ENCODE measurements at regions not wholly inside any gene's neighbourhood (a gene's known extent, or its start where the extent isn't known, plus 50 kb on each side); places are given as distances from the start of the nearest gene placed in this dataset.

- 61 to 87% (median 70%) methylated on average over 1 of the region's 1 CpG for WGBS, 5 donors
- Histone ChIP-seq H3K4me3 (no peak overlapping the region), H3K27ac (no peak overlapping the region), H3K27me3 (replicated peaks in 1 of 7) (peaks cover 0 to 5% (median 0%) of the 10 kb centered on the region in 7 donors), H3K9me3 (no peaks in the 10 kb centered on the region), H3K4me1 (no peaks in the 10 kb centered on the region), H3K36me3 (no peaks in the 10 kb centered on the region)
- TF ChIP-seq CTCF (IDR thresholded peaks at IDR 0.05 in 8 of 11, conservative IDR thresholded peaks at IDR 0.05 in 3 of 11) = no peak
- no peak for TF ChIP-seq POLR2A (IDR thresholded peaks at IDR 0.05)
- TF ChIP-seq POLR2AphosphoS5 (IDR thresholded peaks at IDR 0.05) = no peak
- no peak for DNase-seq
- intact Hi-C loops (cut with DNase I; ENCODE audit: low total_unique reads) = no loop called here
These were observed 156.2 kb downstream of the EDN1 start for GRCh38 chr6:12446394-12446793.

GRCh38 chr6:12449447-12449846 lies 159.3 kb downstream of the EDN1 start:
- H3K4me1 ChIP-seq = no peaks in the 10 kb centered on the region
- H3K27me3 ChIP-seq (replicated peaks in 1 of 7) = peaks cover 0 to 5% (median 0%) of the 10 kb centered on the region in 7 donors
- DNase-seq = no peak
- TF ChIP-seq CTCF (IDR thresholded peaks at IDR 0.05 in 8 of 11, conservative IDR thresholded peaks at IDR 0.05 in 3 of 11) = no peak
- no peak for TF ChIP-seq POLR2A (IDR thresholded peaks at IDR 0.05)
- TF ChIP-seq POLR2AphosphoS5 (IDR thresholded peaks at IDR 0.05) = no peak
- H3K4me3 ChIP-seq = no peak overlapping the region
- H3K36me3 ChIP-seq = no peaks in the 10 kb centered on the region
- H3K27ac ChIP-seq = no peak overlapping the region
- H3K9me3 ChIP-seq = peaks cover 0 to 22% (median 17%) of the 10 kb centered on the region in 8 donors
- 77 to 90% (median 82%) methylated on average over 4 of the region's 4 CpGs for WGBS, 5 donors
- intact Hi-C loops (cut with DNase I; ENCODE audit: low total_unique reads) = no loop called here

- DNase-seq = no peak
- intact Hi-C loops (cut with DNase I; ENCODE audit: low total_unique reads) = no loop called here
- Histone ChIP-seq H3K9me3 (peaks cover 0 to 30% (median 21%) of the 10 kb centered on the region in 8 donors), H3K36me3 (no peaks in the 10 kb centered on the region), H3K4me3 (no peak overlapping the region), H3K4me1 (no peaks in the 10 kb centered on the region), H3K27me3 (replicated peaks in 1 of 7) (no peaks in the 10 kb centered on the region), H3K27ac (no peak overlapping the region)
- 65 to 97% (median 79%) methylated on average over 1 of the region's 1 CpG for WGBS, 5 donors
- TF ChIP-seq POLR2AphosphoS5 (IDR thresholded peaks at IDR 0.05) (no peak), CTCF (IDR thresholded peaks at IDR 0.05 in 8 of 11, conservative IDR thresholded peaks at IDR 0.05 in 3 of 11) (no peak), POLR2A (IDR thresholded peaks at IDR 0.05) (no peak)
These were observed 160.3 kb downstream of the EDN1 start for GRCh38 chr6:12450467-12450866.

- H3K9me3 ChIP-seq = peaks cover 0 to 33% (median 21%) of the 10 kb centered on the region in 8 donors
- no peaks in the 10 kb centered on the region for H3K4me1 ChIP-seq
- H3K4me3 ChIP-seq = no peak overlapping the region
- H3K27me3 ChIP-seq (replicated peaks in 1 of 7) = no peaks in the 10 kb centered on the region
- intact Hi-C loops (cut with DNase I; ENCODE audit: low total_unique reads) = no loop called here
- no peak overlapping the region for H3K27ac ChIP-seq
- no peak for DNase-seq
- TF ChIP-seq POLR2A (IDR thresholded peaks at IDR 0.05) (no peak), CTCF (IDR thresholded peaks at IDR 0.05 in 8 of 11, conservative IDR thresholded peaks at IDR 0.05 in 3 of 11) (no peak), POLR2AphosphoS5 (IDR thresholded peaks at IDR 0.05) (no peak)
- WGBS, 5 donors = 90 to 99% (median 95%) methylated on average over 12 of the region's 12 CpGs
- no peaks in the 10 kb centered on the region for H3K36me3 ChIP-seq
These were observed 166.2 kb downstream of the EDN1 start for GRCh38 chr6:12456343-12456742.

All from spleen (tissue), 11 donors.